Endothelial cell of umbilical vein (primary cell): ENCODE measurements at regions not wholly inside any gene's neighbourhood (a gene's known extent, or its start where the extent isn't known, plus 50 kb on each side); places are given as distances from the start of the nearest gene placed in this dataset.

ENCODE experiments used
- CTCF ChIP-seq, 2 donors: IDR thresholded peaks; 1 replicate in 1 of 2; 2 replicates in 1 of 2; pipeline ENCODE4 v1.5.1; 2011; ENCODE audit warnings: low read length in 2 of 2, mild to moderate bottlenecking in 2 of 2, moderate library complexity in 2 of 2, control low read depth in 1 of 2, inconsistent platforms in 1 of 2, low read depth in 1 of 2; ENCODE audit not compliant: insufficient read depth in 1 of 2; ENCODE audit errors: extremely low read depth in 1 of 2
- EZH2 ChIP-seq: IDR thresholded peaks from 2 replicates; pipeline ENCODE4 v1.6.1; 2012; ENCODE audit warnings: borderline replicate concordance, low read depth, mild to moderate bottlenecking, moderate library complexity, low read length, inconsistent platforms; ENCODE audit not compliant: severe bottlenecking
- POLR2A ChIP-seq: IDR thresholded peaks from 2 replicates; pipeline ENCODE4 v1.6.1; 2012; ENCODE audit warnings: low read depth, mild to moderate bottlenecking, control low read depth, low read length

GRCh38 chr5:126683912-126684311, 83.2 kb downstream of the PHAX start:
- TF ChIP-seq CTCF (IDR thresholded peaks at IDR 0.05; ENCODE audit: extremely low read depth in 1 of 2, insufficient read depth in 1 of 2, low read depth in 1 of 2, low read length in 2 of 2) (no peak), POLR2A (no peak), EZH2 (no peak)
